Spleen (tissue), 7 donors: ENCODE measurements at regions not wholly inside any gene's neighbourhood (a gene's known extent, or its start where the extent isn't known, plus 50 kb on each side); places are given as distances from the start of the nearest gene placed in this dataset.

Source experiments
- CTCF ChIP-seq, 11 experiments: fragments of 200-600 bp in 7 of 11; fragments of 450-650 bp in 4 of 11; sonication (generic) in 4 of 11; IDR thresholded peaks in 8 of 11; conservative IDR thresholded peaks in 3 of 11; 1 replicate in 7 of 11; 2 replicates in 4 of 11; pipeline versions ENCODE4 v1.4.0 to v1.8.0; 2016 to 2021; ENCODE audit warnings: antibody characterized with exemption in 11 of 11, inconsistent platforms in 4 of 11, mild to moderate bottlenecking in 1 of 11
- POLR2A ChIP-seq, 3 donors: fragments of 450-650 bp; IDR thresholded peaks; one replicate each; pipeline ENCODE4 v1.5.1; 2017; ENCODE audit warnings: antibody characterized with exemption in 3 of 3, mild to moderate bottlenecking in 1 of 3
- POLR2AphosphoS5 ChIP-seq, 3 donors: sonication (generic); formaldehyde crosslinking; IDR thresholded peaks; one replicate each; pipeline ENCODE4 v1.5.1; 2017; ENCODE audit warnings: antibody characterized with exemption in 3 of 3
- donor health status: DM: no; HTN: no; CAD: no; lungs with moderate emphysema.
- donor health status: DM: no; HTN: no; CAD: no.
- donor health status: DM: no; HTN: no; CAD: no.

GRCh38 chr2:147519178-147519577, 325.7 kb upstream of the ACVR2A start:
- no peak for TF ChIP-seq POLR2A (IDR thresholded peaks at IDR 0.05)
- no peak for TF ChIP-seq CTCF (IDR thresholded peaks at IDR 0.05 in 8 of 11, conservative IDR thresholded peaks at IDR 0.05 in 3 of 11)
- TF ChIP-seq POLR2AphosphoS5 (IDR thresholded peaks at IDR 0.05), result no peak
